Neural cell (in vitro differentiated cells): ENCODE measurements at regions not wholly inside any gene's neighbourhood (a gene's known extent, or its start where the extent isn't known, plus 50 kb on each side); places are given as distances from the start of the nearest gene placed in this dataset.

Experiments used
- H2AFZ ChIP-seq: fragments of 200-600, 300-800 bp; sonication (generic), shearing (Covaris generic); 2 replicates; pipeline ENCODE4 v1.6.0; 2014; ENCODE audit warnings: low read depth, mild to moderate bottlenecking, antibody characterized with exemption, low read length, moderate library complexity
- H3F3A ChIP-seq: fragments of 200-600 bp; shearing (Covaris generic); 2 replicates; pipeline ENCODE4 v1.6.1; 2016; ENCODE audit warnings: mild to moderate bottlenecking, moderate library complexity, mixed read lengths, antibody characterized with exemption, low read length; ENCODE audit not compliant: insufficient read depth, poor library complexity, severe bottlenecking
- H3K27ac ChIP-seq: fragments of 200-600, 300-800 bp; sonication (generic), shearing (Covaris generic); 2 replicates; pipeline ENCODE4 v1.5.1; 2014; ENCODE audit warnings: mild to moderate bottlenecking, low read length, moderate library complexity
- H3K27me3 ChIP-seq: fragments of 300-800, 200-600 bp; sonication (generic), shearing (Covaris generic); 2 replicates; pipeline ENCODE4 v1.6.0; 2014; ENCODE audit warnings: mild to moderate bottlenecking, low read depth, low read length, moderate library complexity; ENCODE audit not compliant: insufficient read depth
- H3K36me3 ChIP-seq: fragments of 300-800, 200-600 bp; sonication (generic), shearing (Covaris generic); 2 replicates; pipeline ENCODE4 v1.5.1; 2014; ENCODE audit warnings: mild to moderate bottlenecking, antibody characterized with exemption, low read length, moderate library complexity; ENCODE audit not compliant: insufficient read depth
- H3K4me2 ChIP-seq: fragments of 300-800, 200-600 bp; sonication (generic), shearing (Covaris generic); 2 replicates; pipeline ENCODE4 v1.6.0; 2014; ENCODE audit warnings: mild to moderate bottlenecking, low read length
- H3K4me3 ChIP-seq: fragments of 300-800, 200-600 bp; sonication (generic), shearing (Covaris generic); 2 replicates; pipeline ENCODE4 v1.5.1; 2014; ENCODE audit warnings: mild to moderate bottlenecking, low read length, moderate library complexity
- H3K79me2 ChIP-seq: fragments of 200-600 bp; shearing (Covaris generic); replicated peaks from 2 replicates; pipeline ENCODE4 v1.6.0; 2014; ENCODE audit warnings: mild to moderate bottlenecking, low read length, moderate library complexity; ENCODE audit not compliant: insufficient read depth
- H3K9ac ChIP-seq: fragments of 300-800, 200-600 bp; sonication (generic), shearing (Covaris generic); 2 replicates; pipeline ENCODE4 v1.6.1; 2016; ENCODE audit warnings: mild to moderate bottlenecking, low read length, mixed read lengths
- H3K9me2 ChIP-seq: fragments of 200-600 bp; shearing (Covaris generic); 2 replicates; pipeline ENCODE4 v1.6.1; 2016; ENCODE audit warnings: mild to moderate bottlenecking, low read length, mixed read lengths; ENCODE audit not compliant: insufficient read depth
- H3K9me3 ChIP-seq: fragments of 200-600, 300-800 bp; sonication (generic), shearing (Covaris generic); 2 replicates; pipeline ENCODE4 v1.6.1; 2016; ENCODE audit warnings: mild to moderate bottlenecking, mixed run types, low read length, moderate library complexity, mixed read lengths
- H4K20me1 ChIP-seq: fragments of 200-600 bp; shearing (Covaris generic); 2 replicates; pipeline ENCODE4 v1.6.1; 2016; ENCODE audit warnings: mild to moderate bottlenecking, mixed run types; ENCODE audit not compliant: insufficient read depth
- CTCF ChIP-seq: fragments of 450-650 bp; IDR thresholded peaks from 2 replicates; pipeline ENCODE4 v1.5.1; 2014; ENCODE audit warnings: antibody characterized with exemption, mild to moderate bottlenecking, moderate library complexity; ENCODE audit not compliant: poor library complexity, severe bottlenecking
- EP300 ChIP-seq: fragments of 450-650 bp; conservative IDR thresholded peaks from 2 replicates; pipeline ENCODE4 v1.6.1; 2014; ENCODE audit warnings: antibody characterized with exemption, mild to moderate bottlenecking, moderate library complexity; ENCODE audit not compliant: poor library complexity, severe bottlenecking
- EZH2 ChIP-seq: fragments of 200-600, 300-800 bp; shearing (Covaris generic), sonication (generic); IDR thresholded peaks from 2 replicates; pipeline ENCODE4 v1.6.1; 2014; ENCODE audit warnings: antibody characterized with exemption, low read length, borderline replicate concordance, mild to moderate bottlenecking; ENCODE audit not compliant: insufficient read depth, poor library complexity, severe bottlenecking
- MXI1 ChIP-seq: fragments of 450-650 bp; conservative IDR thresholded peaks from 2 replicates; pipeline ENCODE4 v1.6.1; 2014; ENCODE audit warnings: antibody characterized with exemption, mild to moderate bottlenecking; ENCODE audit not compliant: poor library complexity, severe bottlenecking
- POLR2AphosphoS5 ChIP-seq: IDR thresholded peaks from 2 replicates; pipeline ENCODE4 v1.6.1; 2012
- RAD21 ChIP-seq: fragments of 450-650 bp; conservative IDR thresholded peaks from 2 replicates; pipeline ENCODE4 v1.6.1; 2014; ENCODE audit warnings: antibody characterized with exemption, mild to moderate bottlenecking, moderate library complexity
- REST ChIP-seq: IDR thresholded peaks from 2 replicates; pipeline ENCODE4 v1.6.1; 2012; ENCODE audit warnings: borderline replicate concordance
- SMC3 ChIP-seq: fragments of 450-650 bp; conservative IDR thresholded peaks from 2 replicates; pipeline ENCODE4 v1.6.1; 2014; ENCODE audit warnings: antibody characterized with exemption, mild to moderate bottlenecking, moderate library complexity; ENCODE audit not compliant: poor library complexity
- TAF1 ChIP-seq: IDR thresholded peaks from 2 replicates; pipeline ENCODE4 v1.6.1; 2012; ENCODE audit warnings: low read depth

- Histone ChIP-seq H3F3A (no peaks in the 10 kb centered on the region), H4K20me1 (no peaks in the 10 kb centered on the region), H2AFZ (no peak overlapping the region), H3K36me3 (no peaks in the 10 kb centered on the region), H3K9me3 (no peaks in the 10 kb centered on the region), H3K27ac (no peak overlapping the region), H3K4me2 (no peak overlapping the region), H3K9me2 (no peaks in the 10 kb centered on the region), H3K9ac (no peak overlapping the region), H3K27me3 (no peaks in the 10 kb centered on the region), H3K79me2 (no peaks in the 10 kb centered on the region), H3K4me3 (no peak overlapping the region)
- TF ChIP-seq POLR2AphosphoS5 (no peak), CTCF (no peak), EZH2 (no peak), MXI1 (no peak), RAD21 (no peak), TAF1 (no peak), EP300 (no peak), SMC3 (no peak), REST (no peak)
Measured at GRCh38 chr1:218664385-218665170, 319.4 kb downstream of the TGFB2 start.

GRCh38 chr1:218665221-218665620 is 320.1 kb downstream of the TGFB2 start:
- Histone ChIP-seq H3K9ac (no peak overlapping the region), H3K27ac (no peak overlapping the region)

More at GRCh38 chr1:218665221-218665620, 320.1 kb downstream of the TGFB2 start:
- no peaks in the 10 kb centered on the region for H3K27me3 ChIP-seq
- no peaks in the 10 kb centered on the region for H3K79me2 ChIP-seq
- H3K4me2 ChIP-seq = no peak overlapping the region
- no peak overlapping the region for H2AFZ ChIP-seq
- no peaks in the 10 kb centered on the region for H4K20me1 ChIP-seq
- no peaks in the 10 kb centered on the region for H3K9me3 ChIP-seq
- H3K9me2 ChIP-seq = no peaks in the 10 kb centered on the region
- H3K4me3 ChIP-seq = no peak overlapping the region
- no peaks in the 10 kb centered on the region for H3F3A ChIP-seq
- H3K36me3 ChIP-seq = no peaks in the 10 kb centered on the region
- TF ChIP-seq EP300 (no peak), TAF1 (no peak), REST (no peak), SMC3 (no peak), MXI1 (no peak), POLR2AphosphoS5 (no peak), EZH2 (no peak), RAD21 (no peak), CTCF (no peak)
